IMR-90 (cell line): ENCODE measurements at regions not wholly inside any gene's neighbourhood (a gene's known extent, or its start where the extent isn't known, plus 50 kb on each side); places are given as distances from the start of the nearest gene placed in this dataset.

Experiments
- ATAC-seq: fragments of 200-7000 bp; cut with Tn5 transposase; 2 replicates; pipeline ENCODE4 v1.9.1; 2020; ENCODE audit warnings: low read depth, mild to moderate bottlenecking, moderate library complexity
- BruUV-seq: library from RNA; stranded (reverse); fragments of 400-500 nt; replicated peaks from 2 replicates; lab custom pipeline; 2021; lab: Mats Ljungman, UMichigan
- CTCF ChIA-PET: fragments of 300-600 bp; formaldehyde crosslinking; extraction: SDS; loops from one replicate; lab custom pipeline; 2021; ENCODE audit warnings: antibody characterized with exemption; lab: Yijun Ruan, JAX
- POLR2A ChIA-PET: fragments of 300-600 bp; sonication (Branson Sonifier 250); formaldehyde crosslinking; loops from one replicate; lab custom pipeline; 2022; ENCODE audit warnings: antibody characterized with exemption; ENCODE audit not compliant: unreplicated experiment; lab: Charles Lee
- DNase-seq: peaks from one replicate; pipeline ENCODE4 v3.0.0; 2013
- H2AFZ ChIP-seq: replicated peaks from 2 replicates; pipeline ENCODE3; 2013; ENCODE audit warnings: low read length, mild to moderate bottlenecking; ENCODE audit not compliant: poor library complexity
- H2AK5ac ChIP-seq: 2 replicates; pipeline ENCODE4 v1.6.1; 2013; ENCODE audit warnings: low read depth, low read length, inconsistent platforms
- H2AK9ac ChIP-seq: replicated peaks from 2 replicates; pipeline ENCODE3; 2013; ENCODE audit warnings: mild to moderate bottlenecking, low read depth, low read length, moderate library complexity; ENCODE audit not compliant: poor library complexity
- H2BK120ac ChIP-seq: 2 replicates; pipeline ENCODE4 v1.6.1; 2013; ENCODE audit warnings: low read depth, low read length, inconsistent platforms
- H2BK15ac ChIP-seq: 3 replicates; pipeline ENCODE4 v1.6.1; 2013; ENCODE audit warnings: low read depth, low read length, inconsistent platforms
- H2BK20ac ChIP-seq: 2 replicates; pipeline ENCODE4 v1.6.1; 2013; ENCODE audit warnings: low read depth, mild to moderate bottlenecking, inconsistent platforms, low read length, moderate library complexity
- H2BK5ac ChIP-seq: 2 replicates; pipeline ENCODE4 v1.6.1; 2013; ENCODE audit warnings: mild to moderate bottlenecking, low read depth, low read length, inconsistent platforms; ENCODE audit not compliant: poor library complexity, severe bottlenecking
- H3K14ac ChIP-seq: replicated peaks from 2 replicates; pipeline ENCODE4 v1.6.1; 2013; ENCODE audit warnings: low read depth, low read length, inconsistent platforms
- H3K18ac ChIP-seq: 2 replicates; pipeline ENCODE4 v1.6.1; 2013; ENCODE audit warnings: low read depth, low read length, control low read depth
- H3K23ac ChIP-seq: 2 replicates; pipeline ENCODE4 v1.6.1; 2013; ENCODE audit warnings: low read depth, low read length, inconsistent platforms
- H3K27ac ChIP-seq: 2 replicates; pipeline ENCODE4 v1.5.1; 2013; ENCODE audit warnings: mild to moderate bottlenecking, control low read depth, low read length; ENCODE audit not compliant: insufficient read depth
- H3K27me3 ChIP-seq: 2 replicates; pipeline ENCODE4 v1.6.1; 2013; ENCODE audit warnings: low read length; ENCODE audit not compliant: control insufficient read depth, insufficient read depth
- H3K36me3 ChIP-seq: 2 replicates; pipeline ENCODE4 v1.6.1; 2013; ENCODE audit warnings: low read length, mixed read lengths; ENCODE audit not compliant: control insufficient read depth, insufficient read depth
- H3K4ac ChIP-seq: 2 replicates; pipeline ENCODE4 v1.6.1; 2013; ENCODE audit warnings: low read depth, low read length, inconsistent platforms
- H3K4me1 ChIP-seq: 2 replicates; pipeline ENCODE4 v1.6.1; 2013; ENCODE audit warnings: low read length, mixed read lengths; ENCODE audit not compliant: control insufficient read depth, insufficient read depth
- H3K4me2 ChIP-seq: 2 replicates; pipeline ENCODE4 v1.6.1; 2013; ENCODE audit warnings: low read depth, mild to moderate bottlenecking, control low read depth, low read length, moderate library complexity
- H3K4me3 ChIP-seq: 2 replicates; pipeline ENCODE4 v1.5.1; 2013; ENCODE audit warnings: low read depth, mild to moderate bottlenecking, control low read depth, low read length, moderate library complexity; ENCODE audit not compliant: insufficient read depth
- H3K56ac ChIP-seq: 2 replicates; pipeline ENCODE4 v1.6.1; 2013; ENCODE audit warnings: low read length, inconsistent platforms; ENCODE audit not compliant: insufficient read depth; ENCODE audit errors: extremely low read depth
- H3K79me1 ChIP-seq, 2 experiments: 2 replicates each; pipeline ENCODE4 v1.6.1; 2013; ENCODE audit warnings: low read length in 2 of 2, inconsistent platforms in 1 of 2, low read depth in 1 of 2
- H3K9ac ChIP-seq: 2 replicates; pipeline ENCODE4 v1.6.1; 2013; ENCODE audit warnings: low read depth, low read length, control low read depth
- H3K9me1 ChIP-seq: 2 replicates; pipeline ENCODE4 v1.6.1; 2013; ENCODE audit warnings: low read length, inconsistent platforms; ENCODE audit not compliant: insufficient read depth
- H3K9me3 ChIP-seq: 2 replicates; pipeline ENCODE4 v1.6.1; 2013; ENCODE audit warnings: low read length; ENCODE audit not compliant: control insufficient read depth, insufficient read depth
- H4K20me1 ChIP-seq: 2 replicates; pipeline ENCODE4 v1.6.1; 2013; ENCODE audit warnings: low read length, inconsistent platforms; ENCODE audit not compliant: insufficient read depth
- H4K5ac ChIP-seq: 2 replicates; pipeline ENCODE4 v1.6.1; 2013; ENCODE audit warnings: mild to moderate bottlenecking, low read depth, low read length, control low read depth
- H4K8ac ChIP-seq, 2 experiments: 2 replicates each; pipeline ENCODE4 v1.6.1; 2013; ENCODE audit warnings: low read depth in 2 of 2, low read length in 2 of 2, control low read depth in 1 of 2, inconsistent platforms in 1 of 2
- H4K91ac ChIP-seq: 2 replicates; pipeline ENCODE4 v1.6.1; 2013; ENCODE audit warnings: low read depth, low read length, inconsistent platforms; ENCODE audit not compliant: insufficient read depth
- CEBPB ChIP-seq: IDR thresholded peaks from 2 replicates; pipeline ENCODE4 v1.6.1; 2012; ENCODE audit warnings: low read depth, low read length, improper control_type of control experiment
- FOS ChIP-seq: fragments of 150-350 bp; IDR thresholded peaks from 2 replicates; pipeline ENCODE4 v1.6.1; 2016; ENCODE audit warnings: low read depth, low read length
- MAFK ChIP-seq: IDR thresholded peaks from 2 replicates; pipeline ENCODE4 v1.6.1; 2012; ENCODE audit warnings: low read depth, low read length, improper control_type of control experiment
- POLR2A ChIP-seq: IDR thresholded peaks from 2 replicates; pipeline ENCODE4 v1.6.1; 2012; ENCODE audit warnings: mild to moderate bottlenecking, low read depth, low read length
- RFX5 ChIP-seq: IDR thresholded peaks from 2 replicates; pipeline ENCODE4 v1.8.0; 2012; ENCODE audit warnings: low read depth, mild to moderate bottlenecking, low read length, moderate library complexity
- WGBS, 2 experiments: methylation state at CpG; one replicate each; pipeline versions ENCODE4 v1.1.5 to v1.1.7; 2013; ENCODE audit warnings: missing lambda C conversion rate in 2 of 2; ENCODE audit not compliant: insufficient read length in 1 of 2; ENCODE audit errors: extremely low coverage in 2 of 2; 5-methylcytosine and 5-hydroxymethylcytosine counted together
- dilution Hi-C: fragments of 300-500 bp; cut with HindIII; formaldehyde crosslinking; loops from one replicate; pipeline ENCODE4 v1.14.3; 2018; ENCODE audit warnings: low sequenced_read_pairs; ENCODE audit not compliant: unreplicated experiment
- in situ Hi-C: fragments of 300-500 bp; cut with MboI; formaldehyde crosslinking; loops from 3 replicates; pipeline ENCODE4 v1.14.3; 2019; ENCODE audit warnings: low sequenced_read_pairs, inconsistent platforms, mixed read lengths
- intact Hi-C: fragments of 100-400 bp; cut with micrococcal nuclease; formaldehyde crosslinking; loops from 2 replicates; pipeline ENCODE4 v1.10.0; 2022

DNA sequence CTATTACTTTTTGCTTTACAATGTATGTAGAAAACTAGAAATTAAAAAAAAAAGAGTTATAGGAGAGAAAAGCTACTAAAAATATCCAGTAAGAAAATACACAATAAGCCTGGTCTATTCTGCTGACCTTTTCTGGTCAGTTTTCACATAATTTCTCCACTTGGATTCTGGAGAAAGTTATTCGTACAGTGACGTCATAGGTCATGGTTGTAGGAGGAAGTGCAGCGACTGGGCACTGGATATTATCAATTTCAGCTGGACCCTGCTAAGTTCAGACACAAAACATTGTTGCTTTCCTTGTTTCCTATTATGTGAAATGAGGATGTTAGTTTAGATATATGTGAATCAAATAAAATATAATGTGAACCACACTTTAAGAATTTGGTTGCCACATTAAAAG is 201.2 kb downstream of the MTRR start:
- no peak overlapping the region for H2AK5ac ChIP-seq
- POLR2A ChIA-PET = no interaction called here

More for the DNA sequence above, 201.2 kb downstream of the MTRR start:
- in situ Hi-C loops (no loop called here), intact Hi-C loops (no loop called here), dilution Hi-C loops (no loop called here)
- no peaks in the 10 kb centered on the region for H3K36me3 ChIP-seq
- no peak overlapping the region for H2AK9ac ChIP-seq
- no peaks in the 10 kb centered on the region for H3K79me1 ChIP-seq
- no peaks in the 10 kb centered on the region for H3K27me3 ChIP-seq
- ATAC-seq = no peak
- H2AFZ ChIP-seq = no peak overlapping the region
- no peak overlapping the region for H3K4me3 ChIP-seq
- H4K5ac ChIP-seq = no peak overlapping the region
- no peak overlapping the region for H3K27ac ChIP-seq
- no peak overlapping the region for H3K4ac ChIP-seq
- H2BK15ac ChIP-seq = no peak overlapping the region
- H3K9ac ChIP-seq = no peak overlapping the region
- H4K20me1 ChIP-seq = no peaks in the 10 kb centered on the region
- BruUV-seq = no TSS peak
- H3K9me3 ChIP-seq = no peaks in the 10 kb centered on the region
- no CpG with 5 or more reads among the region's 3 CpGs for WGBS, 2 experiments
- H2BK20ac ChIP-seq = no peak overlapping the region
- H2BK5ac ChIP-seq = no peak overlapping the region
- no peak overlapping the region for H2BK120ac ChIP-seq
- H3K9me1 ChIP-seq = no peaks in the 10 kb centered on the region
- H3K23ac ChIP-seq = no peak overlapping the region
- no peak for TF ChIP-seq MAFK
- TF ChIP-seq RFX5 = no peak
- no peak for TF ChIP-seq POLR2A
- no peak for TF ChIP-seq CEBPB
- no peak for TF ChIP-seq FOS
- H3K14ac ChIP-seq = no peak overlapping the region
- no peak for DNase-seq
- H3K18ac ChIP-seq = no peak overlapping the region
- no peak overlapping the region for H3K4me2 ChIP-seq
- H3K56ac ChIP-seq = no peak overlapping the region
- no peaks in the 10 kb centered on the region for H3K4me1 ChIP-seq
- no peak overlapping the region for H4K8ac ChIP-seq
- CTCF ChIA-PET = no interaction called here
- H4K91ac ChIP-seq = no peak overlapping the region
